ENCODE measurements at regions not wholly inside any gene's neighbourhood (a gene's known extent, or its start where the extent isn't known, plus 50 kb on each side); places are given as distances from the start of the nearest gene placed in this dataset.

DNA sequence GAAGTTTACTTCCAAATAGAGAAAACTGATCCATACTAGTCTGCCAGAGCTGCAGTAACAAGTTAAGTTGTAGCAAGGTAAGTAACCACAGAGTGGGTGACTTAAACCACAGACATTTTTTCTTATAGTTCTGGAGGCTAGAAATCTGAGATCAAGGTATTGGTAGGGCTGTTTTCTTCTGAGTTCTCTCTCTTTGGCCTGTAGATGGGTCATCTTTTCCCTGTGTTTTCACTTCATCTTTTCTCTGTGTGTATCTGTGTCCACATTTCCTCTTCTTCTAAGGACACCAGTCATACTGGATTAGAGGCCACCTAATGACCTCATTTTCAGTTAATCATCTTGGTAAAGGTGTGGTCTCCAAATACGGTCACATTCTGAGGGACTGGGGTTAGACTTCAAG, 142.9 kb upstream of the MEX3C start:
- ChIA-PET POLR2A (ENCODE audit: low non-redundant PET) (interaction anchor here (0.7 kb wide), 1 partner anchor 1521 kb away, joined by 3 read pairs; no protein-coding TSS in a partner anchor), CTCF (no interaction called here)
- H3K36me3 ChIP-seq (ENCODE audit: insufficient read depth, low read length, poor library complexity, severe bottlenecking) = no peaks in the 10 kb centered on the region
- TF ChIP-seq EZH2 (IDR thresholded peaks at IDR 0.05; ENCODE audit: borderline replicate concordance, low read depth, low read length, poor library complexity, severe bottlenecking) = no peak
- TF ChIP-seq, protein P1, sequence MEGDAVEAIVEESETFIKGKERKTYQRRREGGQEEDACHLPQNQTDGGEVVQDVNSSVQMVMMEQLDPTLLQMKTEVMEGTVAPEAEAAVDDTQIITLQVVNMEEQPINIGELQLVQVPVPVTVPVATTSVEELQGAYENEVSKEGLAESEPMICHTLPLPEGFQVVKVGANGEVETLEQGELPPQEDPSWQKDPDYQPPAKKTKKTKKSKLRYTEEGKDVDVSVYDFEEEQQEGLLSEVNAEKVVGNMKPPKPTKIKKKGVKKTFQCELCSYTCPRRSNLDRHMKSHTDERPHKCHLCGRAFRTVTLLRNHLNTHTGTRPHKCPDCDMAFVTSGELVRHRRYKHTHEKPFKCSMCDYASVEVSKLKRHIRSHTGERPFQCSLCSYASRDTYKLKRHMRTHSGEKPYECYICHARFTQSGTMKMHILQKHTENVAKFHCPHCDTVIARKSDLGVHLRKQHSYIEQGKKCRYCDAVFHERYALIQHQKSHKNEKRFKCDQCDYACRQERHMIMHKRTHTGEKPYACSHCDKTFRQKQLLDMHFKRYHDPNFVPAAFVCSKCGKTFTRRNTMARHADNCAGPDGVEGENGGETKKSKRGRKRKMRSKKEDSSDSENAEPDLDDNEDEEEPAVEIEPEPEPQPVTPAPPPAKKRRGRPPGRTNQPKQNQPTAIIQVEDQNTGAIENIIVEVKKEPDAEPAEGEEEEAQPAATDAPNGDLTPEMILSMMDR (conservative IDR thresholded peaks at IDR 0.05; ENCODE audit: low read depth, low read length) = no peak
- peaks cover 3% of the 10 kb centered on the region for H3K9me3 ChIP-seq (ENCODE audit: low read depth, low read length, poor library complexity, severe bottlenecking)
- DNase-seq (ENCODE audit: low spot score) = no peak
- H3K4me3 ChIP-seq (ENCODE audit: low read depth, low read length, poor library complexity, severe bottlenecking) = no peak overlapping the region
- BruUV-seq (replicated peaks) = no TSS peak
- intact Hi-C loops (cut with micrococcal nuclease; ENCODE audit: unreplicated experiment) = no loop called here
- H3K4me1 ChIP-seq (ENCODE audit: insufficient read depth, low read length, poor library complexity, severe bottlenecking) = no peaks in the 10 kb centered on the region
- no peaks in the 10 kb centered on the region for H3K27me3 ChIP-seq (replicated peaks; ENCODE audit: insufficient read depth, low read depth, low read length, poor library complexity)
- H3K27ac ChIP-seq (ENCODE audit: low read depth, low read length, poor library complexity, severe bottlenecking) = no peak overlapping the region

DNA sequence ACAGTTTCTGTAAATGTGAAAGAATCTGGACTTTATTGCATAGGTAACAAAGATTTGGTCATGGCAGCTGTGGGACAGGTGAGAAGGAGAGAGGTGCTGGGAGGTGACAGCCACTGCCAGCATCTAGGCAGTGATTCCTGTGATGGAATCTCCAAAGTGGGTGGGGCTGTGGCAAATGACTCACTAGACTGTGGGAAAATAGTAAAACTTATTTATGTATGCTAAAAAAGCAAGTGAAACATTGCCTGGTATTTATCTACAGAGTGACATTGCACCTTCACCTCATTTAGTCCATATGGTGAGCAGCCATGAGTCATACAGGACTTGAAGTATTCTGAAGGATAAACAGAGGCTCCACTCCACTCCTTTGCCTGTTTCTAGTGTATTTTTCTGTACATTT, 145.3 kb upstream of the MEX3C start:
- ChIA-PET CTCF (no interaction called here), POLR2A (ENCODE audit: low non-redundant PET) (no interaction called here)
- no peak for DNase-seq (ENCODE audit: low spot score)
- intact Hi-C loops (cut with micrococcal nuclease; ENCODE audit: unreplicated experiment) = no loop called here
- Histone ChIP-seq H3K4me1 (ENCODE audit: insufficient read depth, low read length, poor library complexity, severe bottlenecking) (no peaks in the 10 kb centered on the region), H3K27ac (ENCODE audit: low read depth, low read length, poor library complexity, severe bottlenecking) (no peak overlapping the region), H3K27me3 (replicated peaks; ENCODE audit: insufficient read depth, low read depth, low read length, poor library complexity) (no peaks in the 10 kb centered on the region), H3K36me3 (ENCODE audit: insufficient read depth, low read length, poor library complexity, severe bottlenecking) (no peaks in the 10 kb centered on the region), H3K4me3 (ENCODE audit: low read depth, low read length, poor library complexity, severe bottlenecking) (no peak overlapping the region), H3K9me3 (ENCODE audit: low read depth, low read length, poor library complexity, severe bottlenecking) (no peaks in the 10 kb centered on the region)
- BruUV-seq (replicated peaks) = no TSS peak
- TF ChIP-seq EZH2 (IDR thresholded peaks at IDR 0.05; ENCODE audit: borderline replicate concordance, low read depth, low read length, poor library complexity, severe bottlenecking) = no peak
- TF ChIP-seq, protein P1 (conservative IDR thresholded peaks at IDR 0.05; ENCODE audit: low read depth, low read length) = no peak

DNA sequence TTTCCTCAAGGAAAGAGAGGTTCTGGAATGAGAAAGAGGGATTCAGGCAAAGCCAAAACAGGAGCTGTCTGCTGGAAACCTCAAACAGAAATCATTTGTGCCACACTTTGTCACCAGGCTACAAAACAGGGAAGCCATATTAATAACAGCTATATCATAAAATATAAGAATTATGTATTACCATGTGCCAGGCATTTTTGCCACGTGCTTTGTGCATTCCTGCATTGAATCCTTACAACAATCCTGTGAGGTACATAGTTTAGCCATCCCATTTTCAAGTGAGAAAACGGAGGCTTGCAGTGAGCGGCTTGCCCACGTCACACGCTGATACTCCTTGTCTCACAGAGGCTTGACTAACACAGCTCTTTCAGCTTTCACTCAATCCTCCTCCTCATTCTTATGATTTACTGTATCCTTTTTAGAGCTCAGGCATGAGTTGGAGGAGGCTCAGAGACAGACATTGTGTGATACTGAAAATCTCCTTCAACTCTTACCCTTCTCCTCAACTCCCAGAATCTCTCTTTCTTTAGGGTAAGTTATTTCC, 148.4 kb upstream of the MEX3C start:
- no TSS peak for BruUV-seq (replicated peaks)
- Histone ChIP-seq H3K4me1 (ENCODE audit: insufficient read depth, low read length, poor library complexity, severe bottlenecking) (peaks cover 11% of the 10 kb centered on the region), H3K9me3 (ENCODE audit: low read depth, low read length, poor library complexity, severe bottlenecking) (no peaks in the 10 kb centered on the region), H3K27me3 (replicated peaks; ENCODE audit: insufficient read depth, low read depth, low read length, poor library complexity) (no peaks in the 10 kb centered on the region), H3K36me3 (ENCODE audit: insufficient read depth, low read length, poor library complexity, severe bottlenecking) (no peaks in the 10 kb centered on the region), H3K27ac (ENCODE audit: low read depth, low read length, poor library complexity, severe bottlenecking) (no peak overlapping the region), H3K4me3 (ENCODE audit: low read depth, low read length, poor library complexity, severe bottlenecking) (no peak overlapping the region)
- intact Hi-C loops (cut with micrococcal nuclease; ENCODE audit: unreplicated experiment) = no loop called here
- no peak for TF ChIP-seq EZH2 (IDR thresholded peaks at IDR 0.05; ENCODE audit: borderline replicate concordance, low read depth, low read length, poor library complexity, severe bottlenecking)
- TF ChIP-seq, protein P1 (conservative IDR thresholded peaks at IDR 0.05; ENCODE audit: low read depth, low read length) = no peak
- ChIA-PET CTCF (interaction anchor here (0.6 kb wide), 1 partner anchor 142 kb away, joined by 4 read pairs; no protein-coding TSS in a partner anchor), POLR2A (ENCODE audit: low non-redundant PET) (interaction anchor here (0.6 kb wide), 1 partner anchor 132 kb away, joined by 3 read pairs; no protein-coding TSS in a partner anchor)
- no peak for DNase-seq (ENCODE audit: low spot score)

Data from A673 (cell line).